Prostate gland (tissue), 2 donors: ENCODE measurements at regions not wholly inside any gene's neighbourhood (a gene's known extent, or its start where the extent isn't known, plus 50 kb on each side); places are given as distances from the start of the nearest gene placed in this dataset.

Experiments used
- CTCF ChIP-seq, 4 experiments: fragments of 200-600 bp in 2 of 4; fragments of 450-650 bp in 2 of 4; sonication (generic) in 2 of 4; IDR thresholded peaks; 1 replicate in 3 of 4; 2 replicates in 1 of 4; pipeline ENCODE4 v1.5.1; 2016 to 2019; ENCODE audit warnings: antibody characterized with exemption in 4 of 4, mild to moderate bottlenecking in 2 of 4, moderate library complexity in 2 of 4
- POLR2A ChIP-seq: fragments of 450-650 bp; IDR thresholded peaks from one replicate; pipeline ENCODE4 v1.6.1; 2016; ENCODE audit warnings: antibody characterized with exemption, mild to moderate bottlenecking

- TF ChIP-seq CTCF (IDR thresholded peaks at IDR 0.05) = no peak
- no peak for TF ChIP-seq POLR2A
Measured at GRCh38 chr11:95566211-95566610, 223.4 kb downstream of the FAM76B start.
